ENCODE measurements at regions not wholly inside any gene's neighbourhood (a gene's known extent, or its start where the extent isn't known, plus 50 kb on each side); places are given as distances from the start of the nearest gene placed in this dataset.

DNA sequence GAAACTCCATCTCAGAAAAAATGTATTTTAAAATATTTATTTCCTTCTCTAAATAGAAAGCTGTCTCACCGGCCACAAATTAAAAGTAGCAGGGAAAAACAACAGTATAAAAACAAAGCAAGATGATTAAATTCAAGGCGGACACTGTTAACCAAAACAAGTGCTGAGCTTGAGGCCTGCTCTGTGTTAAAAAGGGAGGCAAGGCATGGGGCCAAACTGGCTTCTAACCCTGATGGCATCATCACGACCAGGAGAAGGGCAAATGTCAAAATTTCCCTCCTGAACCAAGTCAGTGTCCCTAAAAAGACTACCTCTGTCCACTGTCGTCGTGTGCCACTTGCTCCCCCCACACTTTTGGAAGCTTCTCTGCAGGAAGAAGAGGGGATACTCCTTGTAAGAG is 116.1 kb downstream of the MSX2 start:
- TF ChIP-seq, protein P1, sequence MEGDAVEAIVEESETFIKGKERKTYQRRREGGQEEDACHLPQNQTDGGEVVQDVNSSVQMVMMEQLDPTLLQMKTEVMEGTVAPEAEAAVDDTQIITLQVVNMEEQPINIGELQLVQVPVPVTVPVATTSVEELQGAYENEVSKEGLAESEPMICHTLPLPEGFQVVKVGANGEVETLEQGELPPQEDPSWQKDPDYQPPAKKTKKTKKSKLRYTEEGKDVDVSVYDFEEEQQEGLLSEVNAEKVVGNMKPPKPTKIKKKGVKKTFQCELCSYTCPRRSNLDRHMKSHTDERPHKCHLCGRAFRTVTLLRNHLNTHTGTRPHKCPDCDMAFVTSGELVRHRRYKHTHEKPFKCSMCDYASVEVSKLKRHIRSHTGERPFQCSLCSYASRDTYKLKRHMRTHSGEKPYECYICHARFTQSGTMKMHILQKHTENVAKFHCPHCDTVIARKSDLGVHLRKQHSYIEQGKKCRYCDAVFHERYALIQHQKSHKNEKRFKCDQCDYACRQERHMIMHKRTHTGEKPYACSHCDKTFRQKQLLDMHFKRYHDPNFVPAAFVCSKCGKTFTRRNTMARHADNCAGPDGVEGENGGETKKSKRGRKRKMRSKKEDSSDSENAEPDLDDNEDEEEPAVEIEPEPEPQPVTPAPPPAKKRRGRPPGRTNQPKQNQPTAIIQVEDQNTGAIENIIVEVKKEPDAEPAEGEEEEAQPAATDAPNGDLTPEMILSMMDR (IDR thresholded peaks at IDR 0.05) = no peak
- no peak for TF ChIP-seq POLR2A (IDR thresholded peaks at IDR 0.05)

Measured in esophagus squamous epithelium (tissue), 4 donors.